DMS53 treated with DMSO at 0.1 percent for 48 hours (cell line): ENCODE measurements at regions not wholly inside any gene's neighbourhood (a gene's known extent, or its start where the extent isn't known, plus 50 kb on each side); places are given as distances from the start of the nearest gene placed in this dataset.

Experiments
- DNase-seq: peaks from one replicate; lab custom pipeline; 2025; ENCODE audit not compliant: unreplicated experiment; lab: John Stamatoyannopoulos, UW

- no peak for DNase-seq
Measured at GRCh38 chr2:46813680-46814079, 101.9 kb downstream of the MCFD2 start.

- no peak for DNase-seq
Measured at GRCh38 chr2:46813020-46813415, 102.6 kb downstream of the MCFD2 start.
